ENCODE measurements at regions not wholly inside any gene's neighbourhood (a gene's known extent, or its start where the extent isn't known, plus 50 kb on each side); places are given as distances from the start of the nearest gene placed in this dataset.

DNA sequence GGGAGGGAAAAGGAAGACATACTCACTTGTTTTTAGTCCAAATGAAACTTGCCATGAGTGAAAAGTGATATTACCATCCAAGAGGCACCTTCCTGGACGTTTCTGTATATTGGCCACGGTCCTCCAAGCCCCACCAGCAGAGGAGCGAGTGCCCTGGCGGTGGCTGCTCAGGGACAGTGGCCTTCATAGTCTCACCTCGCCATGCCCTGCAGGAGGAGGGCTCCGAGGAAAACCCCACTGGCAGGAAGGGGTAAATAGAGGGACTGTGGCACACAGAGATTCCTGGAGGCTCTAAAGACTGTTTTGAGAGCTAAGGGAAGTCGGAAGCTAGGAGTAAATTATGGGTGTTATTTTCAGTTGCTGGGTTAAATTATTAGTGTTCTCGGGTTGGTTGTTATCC, 98.4 kb upstream of the UBL3 start:
- DNase-seq = no peak

GRCh38 chr13:29948244-29948643, 97.8 kb upstream of the UBL3 start:
- no peak for DNase-seq

- DNase-seq = no peak
Observed at GRCh38 chr13:29947839-29948238, 97.4 kb upstream of the UBL3 start.

DNA sequence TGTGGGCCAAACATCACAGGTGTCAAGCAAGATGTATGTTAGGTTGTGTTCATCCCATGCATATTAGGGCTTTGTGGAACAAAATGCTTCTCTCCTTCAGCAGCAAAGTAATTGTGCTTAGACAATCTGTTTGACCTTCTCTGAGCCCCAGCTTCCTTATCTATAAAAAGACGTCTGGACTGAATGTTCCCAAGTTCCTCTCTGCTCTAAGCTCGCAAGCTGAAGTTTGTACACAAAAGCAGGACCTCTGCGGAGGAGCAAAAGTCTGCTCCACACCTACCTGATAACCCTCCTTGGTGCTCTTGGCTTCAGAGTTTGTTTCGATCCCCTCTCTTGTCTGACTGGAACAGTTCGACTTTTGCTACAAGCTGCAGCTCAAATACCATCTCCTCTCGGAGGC, 95.7 kb upstream of the UBL3 start:
- DNase-seq = no peak

- no peak for DNase-seq
Observed at GRCh38 chr13:29943686-29944085, 93.3 kb upstream of the UBL3 start.

DNA sequence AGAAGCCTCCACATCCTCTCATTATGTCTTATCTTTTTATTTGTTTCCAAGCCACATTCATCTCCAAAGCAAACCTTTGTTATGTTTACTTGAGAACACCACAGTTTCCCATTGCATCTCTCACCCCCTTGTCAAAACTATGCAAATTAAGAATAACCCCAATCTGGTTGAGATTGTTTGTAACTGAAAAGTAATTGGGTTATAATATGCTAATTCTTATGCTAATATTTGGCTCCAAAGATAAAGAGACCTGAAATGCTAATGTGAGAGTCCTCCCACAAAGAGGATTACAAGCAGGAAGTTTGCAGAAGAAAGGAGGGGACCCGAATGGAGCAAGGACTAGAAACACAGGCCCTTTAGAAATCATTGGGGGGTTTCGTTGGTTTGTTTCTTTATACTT, 92.9 kb upstream of the UBL3 start:
- DNase-seq = no peak

DNA sequence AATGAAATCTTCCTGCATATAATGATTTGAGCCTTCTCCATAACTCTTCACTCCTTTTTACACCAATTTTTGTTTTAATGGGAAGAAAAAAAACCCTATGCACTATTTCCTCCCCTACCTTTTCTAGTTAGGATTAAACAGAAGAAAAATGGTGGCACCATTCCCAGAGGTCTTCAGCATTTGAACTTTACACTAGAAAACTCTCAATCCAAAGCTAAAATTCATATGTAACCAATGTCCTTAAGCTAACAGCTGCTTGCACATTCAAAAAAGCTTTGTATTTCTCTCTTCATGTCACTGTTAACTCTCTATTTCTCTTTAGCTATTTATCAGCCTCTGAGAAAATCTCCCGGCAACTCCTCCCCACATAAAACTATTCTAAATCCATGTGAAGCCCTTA, 90.3 kb upstream of the UBL3 start:
- no peak for DNase-seq

GRCh38 chr13:29939158-29939557, 88.7 kb upstream of the UBL3 start:
- DNase-seq = no peak

DNA sequence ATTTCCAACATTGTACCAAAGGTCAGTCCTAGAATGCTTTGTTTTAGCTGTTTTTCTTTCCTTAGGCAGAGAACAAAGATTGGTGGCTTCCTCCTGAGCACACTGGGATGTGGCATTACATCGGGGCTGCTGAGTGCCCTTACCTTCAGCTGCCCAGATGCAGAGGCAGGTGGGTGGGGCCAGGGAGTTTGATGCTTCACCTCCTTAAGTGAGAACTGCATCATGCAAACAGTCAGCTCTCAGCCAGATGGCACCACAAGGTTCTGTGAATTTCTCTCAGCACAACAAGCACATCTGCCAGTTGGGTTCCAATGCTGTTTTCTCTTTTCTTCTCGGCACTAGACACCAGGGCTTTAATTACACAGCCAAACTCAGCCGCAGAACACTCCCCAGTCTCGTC, 87.4 kb upstream of the UBL3 start:
- DNase-seq = no peak

DNA sequence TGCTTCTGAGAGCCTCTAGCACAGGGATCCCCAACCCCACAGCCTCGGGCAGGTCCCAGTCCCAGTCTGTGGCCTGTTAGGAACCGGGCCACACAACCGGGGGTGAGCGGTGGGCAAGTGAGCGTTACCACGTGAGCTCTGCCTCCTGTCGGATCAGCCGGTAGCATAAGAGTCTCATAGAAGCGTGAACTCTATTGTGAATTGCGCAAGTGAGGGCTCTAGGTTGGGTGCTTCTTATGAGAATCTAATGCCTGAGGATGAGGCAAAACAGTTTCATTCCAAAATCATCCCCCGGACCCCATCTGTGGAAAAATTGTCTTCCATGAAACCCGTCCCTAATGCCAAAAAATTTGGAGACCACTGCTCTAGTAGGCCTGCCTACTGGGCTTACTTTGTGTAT, 87.0 kb upstream of the UBL3 start:
- no peak for DNase-seq

GRCh38 chr13:29936956-29937355, 86.5 kb upstream of the UBL3 start:
- DNase-seq = no peak

- no peak for DNase-seq
Observed at GRCh38 chr13:29936051-29936813, 85.8 kb upstream of the UBL3 start.

- no peak for DNase-seq
Observed at GRCh38 chr13:29935309-29935981, 85.0 kb upstream of the UBL3 start.

GRCh38 chr13:29934531-29935308, 84.3 kb upstream of the UBL3 start:
- DNase-seq = no peak

DNA sequence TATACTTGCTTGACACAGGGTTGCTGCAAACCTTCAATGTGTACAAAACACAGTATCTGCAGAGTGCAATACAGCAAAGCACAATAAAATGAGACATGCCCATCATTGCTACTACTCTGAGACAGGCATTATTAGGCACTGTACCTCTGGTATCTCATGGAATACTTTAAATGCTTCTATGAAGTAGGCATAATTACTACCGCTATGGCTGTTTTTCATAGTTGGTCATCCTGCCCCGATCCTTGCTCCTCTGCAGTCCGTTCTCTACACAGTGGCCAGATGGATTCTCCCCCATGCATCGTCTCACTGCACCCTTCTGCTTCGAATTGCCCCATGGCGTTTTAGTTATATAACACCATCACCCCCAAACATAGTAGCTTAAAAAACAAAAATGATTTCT, 83.0 kb upstream of the UBL3 start:
- DNase-seq = no peak

- no peak for DNase-seq
Observed at GRCh38 chr13:29931696-29932095, 81.3 kb upstream of the UBL3 start.

DNA sequence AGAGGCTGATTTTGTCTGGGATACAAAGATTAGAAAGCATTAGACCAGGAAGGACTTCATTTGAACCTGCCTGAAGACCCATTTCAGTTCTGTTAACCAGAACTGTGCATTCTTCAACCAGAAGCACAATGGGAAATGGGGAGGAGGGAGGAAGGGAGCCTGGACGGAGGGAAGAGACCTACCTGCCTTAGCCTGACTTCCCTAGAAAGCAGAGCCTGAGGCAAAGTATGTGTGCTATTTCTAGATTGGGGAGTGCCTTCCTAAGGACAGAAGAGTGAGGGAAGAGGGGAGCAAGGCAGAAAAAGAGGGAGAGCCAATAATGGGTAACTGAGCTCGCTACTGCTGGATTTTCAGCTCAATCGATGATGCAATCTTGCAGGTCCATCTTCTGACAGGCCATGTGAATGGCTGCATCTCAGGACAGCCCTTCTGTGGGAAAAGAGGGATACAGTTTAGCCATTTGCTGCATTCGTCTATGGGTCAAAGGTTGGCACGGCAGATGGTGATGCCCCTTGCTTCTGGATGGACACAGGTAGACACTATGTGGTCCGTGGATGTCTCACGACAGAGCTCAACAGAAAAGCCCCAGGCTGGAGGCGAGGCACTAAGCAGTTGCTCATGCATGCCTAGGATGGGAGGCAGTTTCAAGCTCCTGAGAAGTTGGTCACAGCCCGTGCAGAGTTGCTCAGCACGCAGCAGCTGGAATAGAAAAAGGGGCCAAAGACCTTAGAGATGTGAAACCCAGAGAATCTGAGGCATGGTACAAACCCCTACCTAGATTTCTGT, 78.8 kb upstream of the UBL3 start:
- DNase-seq = no peak

- no peak for DNase-seq
Observed at GRCh38 chr13:29926098-29926476, 75.7 kb upstream of the UBL3 start.

GRCh38 chr13:29925457-29926097, 75.2 kb upstream of the UBL3 start:
- DNase-seq = no peak

GRCh38 chr13:29924482-29925350, 74.3 kb upstream of the UBL3 start:
- DNase-seq = no peak
